Bronchial epithelial cell (primary cell): ENCODE measurements at regions not wholly inside any gene's neighbourhood (a gene's known extent, or its start where the extent isn't known, plus 50 kb on each side); places are given as distances from the start of the nearest gene placed in this dataset.

ENCODE experiments used
- DNase-seq: peaks from one replicate; pipeline ENCODE4 v3.0.0-alpha.2; 2010; ENCODE audit warnings: low read depth
- FAIRE-seq: peaks from 2 replicates; lab custom pipeline; 2011; peaks lifted over from hg19 to GRCh38; lab: Jason Lieb, UNC
- H3K27me3 ChIP-seq: 2 replicates; pipeline ENCODE4 v1.5.1; 2011; ENCODE audit warnings: low read length; ENCODE audit not compliant: control insufficient read depth, insufficient read depth
- H3K36me3 ChIP-seq: 2 replicates; pipeline ENCODE4 v1.5.1; 2011; ENCODE audit warnings: low read length; ENCODE audit not compliant: control insufficient read depth, insufficient read depth
- H3K4me3 ChIP-seq: 2 replicates; pipeline ENCODE4 v1.5.1; 2011; ENCODE audit warnings: mild to moderate bottlenecking, low read depth, low read length, control low read depth
- CTCF ChIP-seq: IDR thresholded peaks from 2 replicates; pipeline ENCODE4 v1.5.1; 2011; ENCODE audit warnings: mild to moderate bottlenecking, moderate library complexity, low read length, control low read depth, inconsistent platforms; ENCODE audit not compliant: insufficient read depth, severe bottlenecking

GRCh38 chr18:79611040-79611681 lies 68.4 kb upstream of the CTDP1 start:
- DNase-seq (peak; percentile 88), FAIRE-seq (peak; percentile 97)
- no peaks in the 10 kb centered on the region for H3K27me3 ChIP-seq
- no peak for TF ChIP-seq CTCF
- H3K36me3 ChIP-seq, result no peaks in the 10 kb centered on the region
- no peak overlapping the region for H3K4me3 ChIP-seq

- no peak for DNase-seq
- no peaks in the 10 kb centered on the region for H3K36me3 ChIP-seq
- H3K4me3 ChIP-seq, result no peak overlapping the region
- no peak for TF ChIP-seq CTCF
- peak; percentile 93 for FAIRE-seq
- no peaks in the 10 kb centered on the region for H3K27me3 ChIP-seq
These were observed 67.1 kb upstream of the CTDP1 start for GRCh38 chr18:79612291-79613108.

- H3K36me3 ChIP-seq, result no peaks in the 10 kb centered on the region
- FAIRE-seq (no peak), DNase-seq (no peak)
- H3K4me3 ChIP-seq, result no peak overlapping the region
- no peaks in the 10 kb centered on the region for H3K27me3 ChIP-seq
- no peak for TF ChIP-seq CTCF
These were observed 66.2 kb upstream of the CTDP1 start for GRCh38 chr18:79613186-79613931.

- no peak for DNase-seq
- TF ChIP-seq CTCF, result no peak
- H3K36me3 ChIP-seq, result no peaks in the 10 kb centered on the region
- no peaks in the 10 kb centered on the region for H3K27me3 ChIP-seq
- no peak overlapping the region for H3K4me3 ChIP-seq
- no peak for FAIRE-seq
These were observed 65.2 kb upstream of the CTDP1 start for GRCh38 chr18:79614211-79614955.

- Histone ChIP-seq H3K4me3 (no peak overlapping the region), H3K27me3 (no peaks in the 10 kb centered on the region), H3K36me3 (no peaks in the 10 kb centered on the region)
- FAIRE-seq, result no peak
- no peak for DNase-seq
- no peak for TF ChIP-seq CTCF
These were observed 64.5 kb upstream of the CTDP1 start for GRCh38 chr18:79615091-79615490.
